ENCODE measurements at regions not wholly inside any gene's neighbourhood (a gene's known extent, or its start where the extent isn't known, plus 50 kb on each side); places are given as distances from the start of the nearest gene placed in this dataset.

DNA sequence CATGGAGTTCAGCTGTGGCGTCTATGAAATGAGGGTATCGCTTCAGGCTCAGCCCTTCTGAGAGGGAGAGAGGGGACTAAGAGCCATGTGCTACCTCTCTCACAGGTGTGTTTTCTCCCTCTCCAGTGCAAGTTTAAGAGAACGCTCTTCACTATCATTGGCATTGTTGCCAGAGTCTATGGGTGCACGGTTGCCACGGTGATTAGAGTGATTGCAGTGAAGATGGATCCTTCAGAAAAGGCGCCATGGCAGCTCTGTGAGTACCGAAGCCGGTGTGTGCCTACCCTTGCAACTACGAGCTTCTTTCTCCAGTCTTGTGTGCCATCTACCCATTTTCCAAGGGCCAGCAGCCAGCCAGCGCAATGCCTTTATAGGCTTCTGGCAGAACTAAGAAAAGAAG is 290.5 kb downstream of the OMA1 start:
- TF ChIP-seq, protein P1, sequence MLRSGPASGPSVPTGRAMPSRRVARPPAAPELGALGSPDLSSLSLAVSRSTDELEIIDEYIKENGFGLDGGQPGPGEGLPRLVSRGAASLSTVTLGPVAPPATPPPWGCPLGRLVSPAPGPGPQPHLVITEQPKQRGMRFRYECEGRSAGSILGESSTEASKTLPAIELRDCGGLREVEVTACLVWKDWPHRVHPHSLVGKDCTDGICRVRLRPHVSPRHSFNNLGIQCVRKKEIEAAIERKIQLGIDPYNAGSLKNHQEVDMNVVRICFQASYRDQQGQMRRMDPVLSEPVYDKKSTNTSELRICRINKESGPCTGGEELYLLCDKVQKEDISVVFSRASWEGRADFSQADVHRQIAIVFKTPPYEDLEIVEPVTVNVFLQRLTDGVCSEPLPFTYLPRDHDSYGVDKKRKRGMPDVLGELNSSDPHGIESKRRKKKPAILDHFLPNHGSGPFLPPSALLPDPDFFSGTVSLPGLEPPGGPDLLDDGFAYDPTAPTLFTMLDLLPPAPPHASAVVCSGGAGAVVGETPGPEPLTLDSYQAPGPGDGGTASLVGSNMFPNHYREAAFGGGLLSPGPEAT (IDR thresholded peaks at IDR 0.05; ENCODE audit: low read depth), result no peak
- TF ChIP-seq, protein P2, sequence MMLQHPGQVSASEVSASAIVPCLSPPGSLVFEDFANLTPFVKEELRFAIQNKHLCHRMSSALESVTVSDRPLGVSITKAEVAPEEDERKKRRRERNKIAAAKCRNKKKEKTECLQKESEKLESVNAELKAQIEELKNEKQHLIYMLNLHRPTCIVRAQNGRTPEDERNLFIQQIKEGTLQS (IDR thresholded peaks at IDR 0.05; ENCODE audit: borderline replicate concordance, extremely low read depth, low read depth, low read length), result no peak
- TF ChIP-seq, protein P3, sequence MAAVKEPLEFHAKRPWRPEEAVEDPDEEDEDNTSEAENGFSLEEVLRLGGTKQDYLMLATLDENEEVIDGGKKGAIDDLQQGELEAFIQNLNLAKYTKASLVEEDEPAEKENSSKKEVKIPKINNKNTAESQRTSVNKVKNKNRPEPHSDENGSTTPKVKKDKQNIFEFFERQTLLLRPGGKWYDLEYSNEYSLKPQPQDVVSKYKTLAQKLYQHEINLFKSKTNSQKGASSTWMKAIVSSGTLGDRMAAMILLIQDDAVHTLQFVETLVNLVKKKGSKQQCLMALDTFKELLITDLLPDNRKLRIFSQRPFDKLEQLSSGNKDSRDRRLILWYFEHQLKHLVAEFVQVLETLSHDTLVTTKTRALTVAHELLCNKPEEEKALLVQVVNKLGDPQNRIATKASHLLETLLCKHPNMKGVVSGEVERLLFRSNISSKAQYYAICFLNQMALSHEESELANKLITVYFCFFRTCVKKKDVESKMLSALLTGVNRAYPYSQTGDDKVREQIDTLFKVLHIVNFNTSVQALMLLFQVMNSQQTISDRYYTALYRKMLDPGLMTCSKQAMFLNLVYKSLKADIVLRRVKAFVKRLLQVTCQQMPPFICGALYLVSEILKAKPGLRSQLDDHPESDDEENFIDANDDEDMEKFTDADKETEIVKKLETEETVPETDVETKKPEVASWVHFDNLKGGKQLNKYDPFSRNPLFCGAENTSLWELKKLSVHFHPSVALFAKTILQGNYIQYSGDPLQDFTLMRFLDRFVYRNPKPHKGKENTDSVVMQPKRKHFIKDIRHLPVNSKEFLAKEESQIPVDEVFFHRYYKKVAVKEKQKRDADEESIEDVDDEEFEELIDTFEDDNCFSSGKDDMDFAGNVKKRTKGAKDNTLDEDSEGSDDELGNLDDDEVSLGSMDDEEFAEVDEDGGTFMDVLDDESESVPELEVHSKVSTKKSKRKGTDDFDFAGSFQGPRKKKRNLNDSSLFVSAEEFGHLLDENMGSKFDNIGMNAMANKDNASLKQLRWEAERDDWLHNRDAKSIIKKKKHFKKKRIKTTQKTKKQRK (IDR thresholded peaks at IDR 0.05; ENCODE audit: low read depth, low read length), result no peak
- TF ChIP-seq TCF12 (IDR thresholded peaks at IDR 0.05; ENCODE audit: low read depth, low read length) (no peak), FOXK2 (IDR thresholded peaks at IDR 0.05) (no peak), GABPA (IDR thresholded peaks at IDR 0.05; ENCODE audit: low read depth) (no peak)
- TF ChIP-seq, protein P4, sequence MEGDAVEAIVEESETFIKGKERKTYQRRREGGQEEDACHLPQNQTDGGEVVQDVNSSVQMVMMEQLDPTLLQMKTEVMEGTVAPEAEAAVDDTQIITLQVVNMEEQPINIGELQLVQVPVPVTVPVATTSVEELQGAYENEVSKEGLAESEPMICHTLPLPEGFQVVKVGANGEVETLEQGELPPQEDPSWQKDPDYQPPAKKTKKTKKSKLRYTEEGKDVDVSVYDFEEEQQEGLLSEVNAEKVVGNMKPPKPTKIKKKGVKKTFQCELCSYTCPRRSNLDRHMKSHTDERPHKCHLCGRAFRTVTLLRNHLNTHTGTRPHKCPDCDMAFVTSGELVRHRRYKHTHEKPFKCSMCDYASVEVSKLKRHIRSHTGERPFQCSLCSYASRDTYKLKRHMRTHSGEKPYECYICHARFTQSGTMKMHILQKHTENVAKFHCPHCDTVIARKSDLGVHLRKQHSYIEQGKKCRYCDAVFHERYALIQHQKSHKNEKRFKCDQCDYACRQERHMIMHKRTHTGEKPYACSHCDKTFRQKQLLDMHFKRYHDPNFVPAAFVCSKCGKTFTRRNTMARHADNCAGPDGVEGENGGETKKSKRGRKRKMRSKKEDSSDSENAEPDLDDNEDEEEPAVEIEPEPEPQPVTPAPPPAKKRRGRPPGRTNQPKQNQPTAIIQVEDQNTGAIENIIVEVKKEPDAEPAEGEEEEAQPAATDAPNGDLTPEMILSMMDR (IDR thresholded peaks at IDR 0.05 in 2 of 3, conservative IDR thresholded peaks at IDR 0.05 in 1 of 3; ENCODE audit: control insufficient read depth in 2 of 3, extremely low read depth in 1 of 3, insufficient read depth in 1 of 3, low read depth in 3 of 3, low read length in 3 of 3), result no peak
- TF ChIP-seq, protein P5, sequence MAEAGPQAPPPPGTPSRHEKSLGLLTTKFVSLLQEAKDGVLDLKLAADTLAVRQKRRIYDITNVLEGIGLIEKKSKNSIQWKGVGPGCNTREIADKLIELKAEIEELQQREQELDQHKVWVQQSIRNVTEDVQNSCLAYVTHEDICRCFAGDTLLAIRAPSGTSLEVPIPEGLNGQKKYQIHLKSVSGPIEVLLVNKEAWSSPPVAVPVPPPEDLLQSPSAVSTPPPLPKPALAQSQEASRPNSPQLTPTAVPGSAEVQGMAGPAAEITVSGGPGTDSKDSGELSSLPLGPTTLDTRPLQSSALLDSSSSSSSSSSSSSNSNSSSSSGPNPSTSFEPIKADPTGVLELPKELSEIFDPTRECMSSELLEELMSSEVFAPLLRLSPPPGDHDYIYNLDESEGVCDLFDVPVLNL (IDR thresholded peaks at IDR 0.05; ENCODE audit: low read depth, low read length), result no peak
- TF ChIP-seq, protein P6, sequence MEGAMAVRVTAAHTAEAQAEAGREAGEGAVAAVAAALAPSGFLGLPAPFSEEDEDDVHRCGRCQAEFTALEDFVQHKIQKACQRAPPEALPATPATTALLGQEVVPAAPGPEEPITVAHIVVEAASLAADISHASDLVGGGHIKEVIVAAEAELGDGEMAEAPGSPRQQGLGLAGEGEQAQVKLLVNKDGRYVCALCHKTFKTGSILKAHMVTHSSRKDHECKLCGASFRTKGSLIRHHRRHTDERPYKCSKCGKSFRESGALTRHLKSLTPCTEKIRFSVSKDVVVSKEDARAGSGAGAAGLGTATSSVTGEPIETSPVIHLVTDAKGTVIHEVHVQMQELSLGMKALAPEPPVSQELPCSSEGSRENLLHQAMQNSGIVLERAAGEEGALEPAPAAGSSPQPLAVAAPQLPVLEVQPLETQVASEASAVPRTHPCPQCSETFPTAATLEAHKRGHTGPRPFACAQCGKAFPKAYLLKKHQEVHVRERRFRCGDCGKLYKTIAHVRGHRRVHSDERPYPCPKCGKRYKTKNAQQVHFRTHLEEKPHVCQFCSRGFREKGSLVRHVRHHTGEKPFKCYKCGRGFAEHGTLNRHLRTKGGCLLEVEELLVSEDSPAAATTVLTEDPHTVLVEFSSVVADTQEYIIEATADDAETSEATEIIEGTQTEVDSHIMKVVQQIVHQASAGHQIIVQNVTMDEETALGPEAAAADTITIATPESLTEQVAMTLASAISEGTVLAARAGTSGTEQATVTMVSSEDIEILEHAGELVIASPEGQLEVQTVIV (IDR thresholded peaks at IDR 0.05; ENCODE audit: borderline replicate concordance, partially characterized antibody), result no peak

Measured in GM12878 (cell line).